ENCODE measurements at regions not wholly inside any gene's neighbourhood (a gene's known extent, or its start where the extent isn't known, plus 50 kb on each side); places are given as distances from the start of the nearest gene placed in this dataset.

DNA sequence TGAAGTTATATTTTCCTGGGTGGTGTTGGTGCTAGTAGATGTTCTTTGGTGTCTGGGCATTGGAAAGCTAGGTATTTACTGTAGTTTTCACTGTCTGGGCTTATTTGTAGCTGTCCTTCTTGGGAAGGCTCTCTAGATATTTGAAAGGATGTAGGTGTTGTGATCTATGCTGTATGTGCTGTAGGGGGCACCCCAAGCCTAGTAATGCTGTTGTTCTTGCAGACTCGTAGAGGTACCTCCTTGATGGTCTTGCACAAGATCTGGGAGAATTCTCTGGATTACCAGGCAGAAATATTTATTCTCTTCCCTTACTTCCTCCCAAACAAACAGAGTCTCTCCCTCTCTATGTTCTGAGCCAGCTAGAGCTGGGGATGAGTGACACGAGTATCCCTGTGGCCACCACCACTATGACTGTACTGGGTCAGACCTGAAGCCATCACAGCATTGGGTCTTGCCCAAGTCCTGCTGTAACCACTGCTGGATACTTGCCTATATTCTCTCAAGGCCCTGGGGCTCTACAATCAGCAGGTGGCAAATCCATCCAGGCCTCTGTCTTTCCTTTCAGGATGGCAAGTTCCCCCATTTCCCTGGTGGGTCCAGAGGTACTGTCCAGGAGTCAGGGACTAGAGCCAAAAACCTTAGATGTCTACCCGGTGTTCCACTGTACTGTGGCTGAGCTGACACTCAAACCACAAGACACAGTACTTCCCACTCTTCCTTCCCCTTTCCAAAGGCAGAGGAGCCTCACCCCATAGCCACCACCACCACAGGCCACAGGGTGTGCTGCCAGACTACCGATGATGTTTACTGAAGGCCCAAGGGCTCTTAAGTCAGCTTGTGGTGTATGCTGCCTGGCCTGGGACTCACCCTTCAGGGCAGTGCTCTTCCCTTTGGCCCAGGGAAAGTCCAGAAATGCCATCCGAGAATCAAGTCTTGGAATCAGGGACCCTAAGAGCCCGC lies 195.2 kb upstream of the DPPA4 start:
- peak; percentile 46 for DNase-seq

DNA sequence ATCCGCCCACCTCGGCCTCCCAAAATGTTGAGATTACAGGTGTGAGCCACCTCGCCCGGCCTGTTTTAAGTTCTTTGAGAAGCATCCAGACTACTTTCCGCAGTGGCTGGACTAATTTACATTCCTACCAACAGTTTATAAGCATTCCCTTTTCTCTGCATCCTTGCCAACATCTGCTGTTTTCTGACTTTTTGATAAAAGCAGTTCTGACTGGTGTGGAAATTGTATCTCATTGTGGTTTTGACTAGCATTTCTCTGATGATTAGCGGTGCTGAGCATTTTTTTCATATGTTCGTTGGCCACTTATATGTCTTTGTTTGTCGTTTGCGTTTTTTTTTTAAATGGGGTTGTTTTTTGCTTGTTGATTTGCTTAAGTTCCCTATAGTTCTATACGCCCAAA lies 208.4 kb upstream of the DPPA4 start:
- no peak for DNase-seq

DNA sequence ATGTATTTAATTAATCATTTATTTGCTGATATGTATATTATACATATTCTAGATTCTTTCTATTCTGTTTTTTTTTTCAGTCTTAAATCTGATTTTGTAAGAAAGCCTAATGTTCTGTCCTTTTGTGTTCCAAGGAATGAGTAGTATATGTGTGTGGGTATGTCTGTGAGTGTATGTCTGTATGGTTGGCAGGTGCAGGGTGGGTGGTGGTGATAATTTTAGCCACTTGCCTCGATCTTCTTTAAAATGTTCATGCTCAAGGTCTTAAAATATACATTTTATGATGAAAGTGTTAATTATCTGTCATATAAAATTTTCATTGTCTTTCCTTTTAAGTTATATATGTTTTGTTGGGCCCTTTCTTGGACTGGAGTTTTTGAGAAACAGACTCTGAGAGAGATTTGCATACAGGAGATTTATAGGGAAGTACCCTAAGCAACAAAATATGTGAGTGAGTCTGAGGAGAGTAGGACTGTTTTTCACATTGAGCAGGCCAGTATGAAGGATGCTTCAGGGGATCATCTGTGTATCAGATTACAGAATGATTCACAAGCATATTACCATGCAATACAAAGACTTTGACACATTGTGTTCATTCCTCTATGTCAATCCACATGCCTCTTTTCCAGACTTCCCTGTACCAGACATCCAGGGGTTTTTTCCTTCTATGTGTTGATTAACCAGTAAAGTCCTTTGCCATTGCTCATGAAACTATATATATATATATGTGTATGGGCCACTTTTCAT lies 211.0 kb upstream of the DPPA4 start:
- DNase-seq, result no peak

DNA sequence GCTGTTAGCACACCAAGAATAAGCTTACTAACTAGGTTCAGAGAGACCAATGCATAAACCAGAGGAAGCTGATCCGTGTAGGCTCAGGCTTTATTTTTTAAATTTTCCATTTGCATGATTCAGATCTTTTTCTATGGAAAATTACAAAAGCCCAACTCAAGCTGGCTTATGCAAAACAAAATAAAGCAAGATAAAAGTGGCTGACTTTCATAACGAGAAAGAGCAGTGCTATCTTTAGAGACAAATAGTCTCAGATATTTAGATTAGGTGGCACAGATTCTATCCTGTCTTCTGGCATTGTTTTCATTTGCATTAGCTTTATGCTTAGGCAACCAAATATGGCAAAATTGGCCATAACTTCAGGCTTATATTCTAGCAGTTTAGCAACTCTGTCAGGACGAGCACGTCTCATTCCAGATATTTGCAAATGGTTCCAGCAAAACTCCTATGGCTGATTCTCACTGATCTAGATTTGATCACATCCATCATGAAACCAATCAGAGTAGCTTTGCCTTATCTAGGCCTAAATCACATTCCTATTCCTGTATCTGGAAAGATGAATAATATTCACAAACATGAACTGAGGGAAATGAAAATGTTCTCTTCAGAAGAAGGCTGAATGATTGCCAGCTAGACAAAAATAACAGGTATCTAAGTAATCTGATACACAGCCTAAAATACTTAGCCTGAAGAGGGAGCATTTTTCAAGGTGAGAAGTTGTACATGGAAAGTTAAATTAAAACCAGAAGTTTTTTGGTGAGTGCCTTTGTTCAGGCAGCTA lies 216.4 kb upstream of the DPPA4 start:
- no peak for DNase-seq

DNA sequence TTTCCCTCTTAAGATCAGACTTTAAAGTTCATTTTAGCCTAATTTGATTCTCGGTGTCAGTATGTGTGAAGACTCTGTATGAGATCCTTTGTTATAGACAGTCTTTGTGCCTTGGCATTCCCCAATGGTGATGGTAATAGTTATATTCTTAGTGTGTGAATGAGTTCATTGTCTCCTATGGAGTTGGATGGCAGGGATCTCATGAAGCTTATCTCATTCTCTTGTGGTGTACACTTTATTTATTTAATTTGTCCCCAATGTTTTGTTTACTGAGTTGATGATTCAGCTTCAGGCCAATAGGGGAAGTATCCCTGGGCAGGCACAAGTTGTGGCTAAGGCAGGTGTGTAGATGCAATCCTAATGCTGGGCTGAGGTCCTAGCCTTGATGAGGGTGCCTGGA lies 222.0 kb upstream of the DPPA4 start:
- no peak for DNase-seq

DNA sequence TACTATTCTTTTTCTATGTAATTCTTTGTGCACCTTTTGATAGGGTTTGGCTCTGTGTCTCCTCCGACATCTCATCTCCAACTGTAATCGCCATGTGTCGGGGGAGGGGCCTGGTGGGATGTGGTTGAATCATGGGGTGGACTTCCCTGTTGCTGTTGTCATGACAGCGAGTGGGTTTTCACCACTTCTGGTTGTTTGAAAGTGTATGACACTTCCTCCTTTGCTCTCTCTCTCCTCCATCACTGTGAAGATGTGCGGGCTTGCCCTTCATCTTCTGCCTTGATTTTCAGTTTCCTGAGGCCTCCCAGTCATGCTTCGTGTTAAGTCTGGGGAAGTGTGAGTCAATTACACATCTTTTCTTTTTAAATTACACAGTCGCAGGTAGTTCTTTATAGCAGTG lies 225.8 kb upstream of the DPPA4 start:
- DNase-seq, result no peak

DNA sequence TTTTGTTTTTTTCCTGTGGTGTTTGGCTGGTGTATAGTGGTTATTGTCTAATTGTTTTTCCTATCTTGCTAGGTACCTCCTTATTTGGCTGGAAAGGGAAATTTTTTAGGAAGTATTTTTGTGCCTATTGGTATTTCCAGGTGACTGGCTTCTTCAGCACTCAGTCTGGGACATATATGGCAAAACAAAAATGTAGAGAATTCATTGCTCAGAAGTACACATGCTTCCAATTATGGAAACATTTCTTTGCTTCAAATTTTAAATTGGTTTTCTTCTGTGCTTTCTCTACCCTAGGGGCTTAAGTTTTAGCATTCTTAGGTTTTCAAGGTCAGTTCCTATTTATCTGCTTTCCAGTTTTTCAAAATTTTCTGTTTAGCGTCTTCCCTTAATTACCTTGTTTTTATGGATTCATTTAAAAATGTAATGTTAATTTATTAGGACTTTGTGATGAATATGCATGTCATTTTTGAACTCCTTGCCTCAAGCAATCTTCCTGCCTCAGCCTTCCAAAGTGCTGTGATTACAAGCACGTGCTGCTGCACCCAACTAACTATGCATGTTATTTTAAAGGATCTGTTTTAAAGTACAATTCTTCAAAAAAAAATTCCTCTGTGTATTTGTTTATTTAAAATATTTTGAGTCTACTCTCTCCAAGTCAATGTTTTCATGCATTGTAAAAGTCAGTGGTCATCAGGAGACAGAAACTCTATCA lies 231.9 kb upstream of the DPPA4 start:
- DNase-seq, result no peak

DNA sequence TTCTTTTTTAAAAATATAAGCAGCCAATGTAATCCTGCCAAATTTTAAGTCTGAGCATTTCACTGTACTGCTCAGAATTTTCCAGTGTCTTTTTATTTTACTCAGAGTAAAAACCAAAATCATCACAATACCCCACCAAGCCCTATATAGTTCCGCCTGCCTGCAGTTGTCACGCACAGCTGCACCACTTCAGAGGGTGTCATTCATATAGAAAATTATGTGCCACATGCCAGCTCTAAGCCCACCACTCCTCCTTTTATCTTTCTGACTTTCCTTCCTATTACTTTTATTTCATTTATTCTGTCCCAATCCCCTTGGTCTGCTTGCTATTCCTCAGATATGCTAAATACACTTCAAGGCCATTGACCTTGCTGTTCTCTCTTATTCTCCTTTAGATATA lies 233.1 kb upstream of the DPPA4 start:
- no peak for DNase-seq

DNA sequence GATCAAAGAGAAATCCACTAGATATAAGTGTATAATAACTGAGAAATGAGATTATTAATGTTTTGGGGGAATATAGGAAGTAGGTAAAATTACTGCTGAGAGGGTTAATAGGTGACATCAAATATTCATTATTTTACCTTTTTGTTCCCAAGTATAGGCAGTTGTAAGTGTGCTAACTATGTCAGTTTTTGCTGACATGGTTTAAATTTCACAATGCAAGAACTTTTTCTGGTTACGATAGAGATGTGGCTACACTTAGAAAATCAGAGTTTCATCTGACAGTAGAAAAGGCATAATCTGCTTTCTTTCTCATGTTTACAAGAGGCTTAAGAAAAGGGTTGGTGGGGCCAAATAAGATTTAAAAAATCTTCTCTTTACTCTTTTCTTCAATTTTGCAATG lies 235.0 kb upstream of the DPPA4 start:
- no peak for DNase-seq

DNA sequence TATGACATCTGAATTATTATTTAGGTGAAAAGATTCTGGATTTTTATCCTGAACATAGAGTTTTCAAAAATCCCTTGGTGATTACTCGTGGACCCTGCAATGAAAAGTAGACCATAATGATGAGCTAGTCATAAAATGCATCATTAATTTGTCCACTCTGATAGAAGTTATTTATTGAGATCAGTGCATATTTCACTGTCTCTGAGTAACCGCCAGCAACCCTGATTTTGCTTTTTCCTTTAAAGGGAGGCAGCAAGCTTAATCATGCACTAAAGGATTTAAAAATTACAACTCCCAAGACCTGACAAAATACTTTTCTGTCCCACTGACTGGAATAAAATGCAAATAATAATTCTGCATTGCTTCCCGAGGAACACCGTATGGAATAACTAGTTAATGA lies 259.6 kb upstream of the DPPA4 start:
- DNase-seq, result no peak

DNA sequence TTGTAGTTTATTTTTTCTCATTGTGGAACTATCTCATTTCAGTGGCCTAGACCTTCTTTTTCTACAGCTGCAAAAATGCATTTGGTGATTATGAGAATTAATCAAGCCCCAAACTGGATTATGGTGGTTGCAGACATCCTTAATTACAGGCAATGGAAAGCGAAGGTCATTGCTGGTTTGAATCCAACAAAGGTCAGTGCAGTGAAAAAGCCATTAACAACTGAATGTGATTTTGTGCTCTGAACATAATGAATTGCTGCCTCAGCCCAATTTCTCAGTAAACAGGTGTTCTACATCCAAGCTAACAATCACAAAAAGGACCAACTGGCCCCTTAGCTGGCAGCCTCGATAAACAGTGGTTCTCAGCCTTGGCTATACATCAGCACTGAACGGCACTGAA lies 260.1 kb upstream of the DPPA4 start:
- DNase-seq, result no peak

DNA sequence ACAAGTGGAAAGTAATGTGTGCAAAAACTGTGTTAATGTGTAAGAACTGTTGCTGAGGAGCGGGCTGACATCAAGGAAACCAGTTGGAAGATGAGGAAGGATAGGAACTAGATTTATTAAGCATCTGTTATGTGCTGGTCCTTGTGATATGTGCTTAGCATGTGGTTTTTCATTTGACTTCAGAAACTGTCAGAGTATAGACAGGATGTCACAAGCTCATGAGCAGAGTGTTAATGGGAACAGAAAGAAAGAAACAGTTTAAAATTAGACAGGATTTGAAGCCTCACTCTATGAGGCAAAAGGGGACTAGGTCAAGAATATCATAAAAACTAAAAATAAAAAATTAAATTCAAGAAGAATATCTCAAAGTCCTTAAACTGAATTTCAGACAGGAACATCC lies 270.6 kb upstream of the DPPA4 start:
- no peak for DNase-seq

DNA sequence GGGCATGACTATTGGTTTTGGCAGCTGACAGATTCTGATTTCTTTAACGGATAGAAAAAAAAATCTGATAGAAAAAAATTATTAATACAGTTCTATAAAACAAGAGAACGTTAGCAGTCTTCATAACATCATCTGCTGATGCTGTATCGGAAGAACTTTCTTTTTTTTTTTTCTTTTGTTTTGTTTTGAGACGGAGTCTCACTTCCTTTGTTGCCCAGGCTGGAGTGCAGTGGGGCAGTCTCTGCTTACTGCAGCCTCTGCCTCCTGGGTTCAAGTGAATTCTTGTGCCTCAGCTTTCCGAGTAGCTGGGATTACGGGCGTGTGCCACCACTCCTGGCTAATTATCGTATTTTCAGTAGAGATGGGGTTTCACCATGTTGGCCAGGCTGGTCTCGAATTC lies 271.2 kb upstream of the DPPA4 start:
- no peak for DNase-seq

DNA sequence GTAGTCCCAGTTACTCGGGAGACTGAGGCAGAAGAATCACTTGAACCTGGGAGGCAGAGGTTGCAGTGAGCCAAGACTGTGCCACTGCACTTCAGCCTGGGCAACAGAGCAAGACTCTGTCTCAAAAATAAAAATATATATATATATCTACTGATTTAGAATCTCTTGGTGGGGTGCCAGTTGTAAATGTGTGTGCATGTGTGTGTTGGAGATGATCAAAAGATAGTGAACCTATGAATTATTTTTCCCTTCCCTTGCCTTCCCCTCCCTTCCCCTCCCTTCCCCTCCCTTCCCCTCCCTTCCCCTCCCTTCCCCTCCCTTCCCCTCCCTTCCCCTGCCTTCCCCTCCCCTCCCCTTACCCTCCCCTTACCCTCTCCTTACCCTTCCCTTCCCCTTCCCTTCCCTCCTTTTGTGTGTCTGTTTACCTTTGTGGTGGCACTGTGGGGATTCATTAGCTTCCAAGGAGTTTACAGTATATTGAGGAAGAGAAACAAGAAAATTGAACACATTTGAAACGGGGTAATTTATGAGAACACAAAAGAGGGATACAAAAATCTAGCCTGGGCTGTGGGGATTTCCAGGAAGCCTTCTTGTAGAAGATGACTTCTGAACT lies 281.5 kb upstream of the DPPA4 start:
- no peak for DNase-seq

DNA sequence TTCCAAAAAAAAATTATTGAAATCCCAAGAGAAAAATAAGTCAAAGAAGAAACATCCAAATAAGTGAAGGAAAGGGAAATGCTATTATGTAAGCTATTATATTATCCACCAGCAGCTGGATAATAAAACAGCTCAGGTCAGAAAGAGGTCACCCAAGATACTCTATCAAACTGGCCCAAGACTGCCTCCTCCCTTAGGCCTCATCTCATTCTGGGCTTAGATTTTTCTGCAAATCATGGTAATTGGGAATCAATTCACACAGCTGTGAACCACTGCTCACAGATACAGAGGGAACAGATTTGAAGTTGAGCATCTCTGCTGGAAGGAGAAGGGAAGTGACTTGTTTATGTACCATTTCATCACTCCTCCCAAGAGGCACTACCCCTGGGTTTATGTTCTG lies 294.6 kb upstream of the DPPA4 start:
- DNase-seq, result no peak

DNA sequence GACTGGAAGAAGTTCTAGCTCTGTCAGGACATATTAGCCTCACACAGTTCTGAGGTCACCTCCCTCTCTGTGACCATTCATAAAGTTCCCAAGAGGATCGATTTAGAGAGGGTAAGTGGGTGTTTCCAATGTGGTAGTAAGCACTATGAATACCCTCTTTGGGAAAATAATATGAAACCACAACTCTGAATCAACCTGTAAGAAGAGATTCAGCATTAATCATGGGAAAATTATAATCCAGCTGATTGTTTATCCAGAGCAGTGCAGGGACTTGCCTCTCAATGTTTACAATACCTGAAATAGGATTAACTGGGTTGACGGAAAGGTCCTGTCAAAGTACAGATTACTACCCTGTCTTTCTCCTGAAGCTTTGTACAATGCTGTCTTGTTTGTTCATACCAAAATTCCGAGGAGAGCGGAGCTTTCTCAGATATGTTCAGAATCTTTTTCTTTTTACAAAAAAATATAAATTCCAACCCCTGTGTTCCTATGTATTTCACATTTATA lies 302.9 kb upstream of the DPPA4 start:
- DNase-seq, result no peak

DNA sequence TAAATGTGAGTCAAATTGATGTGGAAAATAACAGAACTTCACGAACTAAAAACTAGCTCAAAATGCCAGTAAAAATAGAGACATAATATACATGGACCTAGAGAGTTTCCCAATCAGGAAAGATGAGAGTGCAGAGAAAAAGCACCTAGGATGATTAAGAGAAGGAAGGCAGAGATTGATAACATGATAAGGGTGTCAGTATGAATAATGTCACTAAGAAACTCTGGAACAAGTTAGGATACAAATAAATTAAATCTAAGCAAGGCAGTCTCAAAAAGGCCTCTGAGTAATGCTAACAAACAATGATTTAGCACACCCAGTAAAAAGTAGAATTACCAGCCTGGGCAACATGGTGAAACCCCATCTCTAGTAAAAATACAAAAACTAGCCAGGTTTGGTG lies 304.7 kb upstream of the DPPA4 start:
- DNase-seq, result no peak

DNA sequence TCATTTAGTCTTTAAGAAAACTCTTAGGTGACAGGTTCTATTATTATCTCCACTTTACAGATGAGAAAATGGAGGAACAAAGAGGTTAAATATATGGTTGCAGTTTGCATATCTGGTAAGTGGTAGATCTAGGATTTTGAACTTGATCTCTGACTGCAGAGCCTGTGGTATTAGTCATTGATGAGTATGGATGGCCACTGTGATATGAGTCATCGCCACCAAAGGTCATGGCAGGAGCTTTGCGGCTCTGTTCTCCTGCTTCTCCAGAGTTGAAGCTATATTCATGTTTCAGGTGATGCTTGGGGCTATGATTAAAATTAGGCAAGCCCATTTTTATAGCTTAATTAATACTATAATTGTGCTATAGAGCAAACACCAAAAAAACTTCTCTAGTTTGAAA lies 306.2 kb upstream of the DPPA4 start:
- DNase-seq, result no peak

DNA sequence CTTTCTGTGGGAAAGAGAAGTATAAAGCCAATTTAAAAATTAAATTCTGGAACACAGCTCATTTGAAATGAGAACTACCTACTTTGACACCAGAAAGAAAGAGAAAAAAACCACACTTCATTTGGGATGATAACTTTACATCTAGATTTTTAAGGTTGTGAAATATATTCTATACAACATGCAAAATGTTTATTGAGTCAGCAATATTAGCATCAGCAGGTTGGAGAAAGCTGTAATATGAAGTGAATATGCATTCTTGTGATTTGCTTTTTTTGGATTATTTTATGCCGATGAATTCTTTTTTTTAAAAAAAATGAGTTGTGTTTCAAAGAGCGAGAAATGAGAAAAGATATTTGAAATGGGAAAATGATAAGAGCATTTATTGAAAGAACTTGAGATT lies 307.0 kb upstream of the DPPA4 start:
- no peak for DNase-seq

DNA sequence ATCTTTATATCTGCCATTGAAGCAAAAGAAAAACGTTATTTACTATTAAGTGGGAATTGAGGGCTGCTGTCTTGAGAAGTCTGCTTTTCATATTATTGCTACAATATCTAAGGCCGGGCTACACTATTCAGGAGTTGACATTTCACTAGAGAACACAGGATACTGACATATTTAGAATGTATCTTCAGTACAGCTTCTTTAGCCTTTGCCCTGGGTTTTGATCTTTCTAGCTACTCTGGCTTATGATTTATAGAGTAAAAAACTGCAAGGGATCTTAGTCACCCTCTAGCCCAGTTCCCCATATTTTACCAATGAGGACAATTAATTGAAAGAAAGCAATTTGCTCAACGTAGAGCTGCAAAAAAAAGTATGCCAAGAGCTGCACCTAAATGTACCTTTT lies 307.4 kb upstream of the DPPA4 start:
- no peak for DNase-seq

DNA sequence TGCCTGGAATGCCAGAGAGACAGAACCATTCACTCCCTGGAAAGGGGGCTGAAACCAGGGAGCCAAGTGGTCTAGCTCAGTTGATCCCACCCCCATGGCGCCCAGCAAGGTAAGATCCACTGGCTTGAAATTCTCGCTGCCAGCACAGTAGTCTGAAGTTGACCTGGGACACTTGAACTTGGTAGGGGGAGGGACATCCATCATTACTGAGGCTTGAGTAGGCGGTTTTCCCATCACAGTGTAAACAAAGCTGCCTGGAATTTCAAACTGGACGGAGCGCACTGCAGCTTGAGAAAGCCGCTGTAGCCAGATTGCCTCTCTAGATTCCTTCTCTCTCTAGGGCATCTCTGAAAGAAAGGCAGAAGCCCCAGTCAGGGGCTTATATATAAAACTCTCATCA lies 310.7 kb upstream of the DPPA4 start:
- no peak for DNase-seq

DNA sequence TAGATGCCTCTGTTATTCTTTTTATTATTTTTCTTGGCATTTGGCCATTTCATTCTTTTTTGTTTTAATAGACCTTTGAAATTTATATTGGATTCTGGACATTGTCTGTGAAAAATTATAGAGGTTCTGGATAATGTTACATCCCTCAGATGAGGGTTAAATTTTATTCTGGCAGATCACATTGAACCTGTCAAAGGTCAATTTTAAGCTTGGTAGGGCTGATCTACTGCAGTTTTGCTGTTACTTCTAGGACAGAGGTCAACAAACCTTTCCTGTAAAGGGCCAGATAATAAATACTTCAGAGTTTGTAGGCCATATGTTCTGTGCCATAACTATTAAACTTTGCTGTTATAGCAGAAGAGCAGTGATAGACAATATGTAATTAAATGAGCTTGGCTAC lies 318.9 kb upstream of the DPPA4 start:
- no peak for DNase-seq
